Liver (tissue), 8 donors: ENCODE measurements at regions not wholly inside any gene's neighbourhood (a gene's known extent, or its start where the extent isn't known, plus 50 kb on each side); places are given as distances from the start of the nearest gene placed in this dataset.

Experiments used
- DNase-seq: peaks from one replicate; pipeline ENCODE4 v3.0.0-alpha.2; 2017; ENCODE audit warnings: low spot score
- H3K27ac ChIP-seq, 2 donors: one replicate each; pipeline ENCODE4 v1.7.0; 2013; ENCODE audit warnings: inconsistent platforms in 2 of 2, low read length in 2 of 2, control low read depth in 1 of 2, low read depth in 1 of 2, mild to moderate bottlenecking in 1 of 2
- H3K27me3 ChIP-seq, 4 donors: one replicate each; pipeline versions ENCODE4 v1.6.1 to v1.7.0; 2013; ENCODE audit warnings: low read length in 3 of 4, inconsistent platforms in 1 of 4, mild to moderate bottlenecking in 1 of 4, moderate library complexity in 1 of 4; ENCODE audit not compliant: control insufficient read depth in 4 of 4, insufficient read depth in 4 of 4
- H3K36me3 ChIP-seq, 4 donors: one replicate each; pipeline versions ENCODE4 v1.6.1 to v1.7.0; 2013; ENCODE audit warnings: low read length in 3 of 4, mild to moderate bottlenecking in 3 of 4, low read depth in 1 of 4, moderate library complexity in 1 of 4; ENCODE audit not compliant: control insufficient read depth in 4 of 4, insufficient read depth in 3 of 4
- H3K4me1 ChIP-seq, 4 donors: one replicate each; pipeline versions ENCODE4 v1.6.1 to v1.7.0; 2013; ENCODE audit warnings: low read length in 3 of 4, mild to moderate bottlenecking in 3 of 4, moderate library complexity in 1 of 4; ENCODE audit not compliant: control insufficient read depth in 4 of 4, insufficient read depth in 4 of 4
- H3K4me3 ChIP-seq, 3 donors: one replicate each; pipeline versions ENCODE4 v1.6.1 to v1.7.0; 2013; ENCODE audit warnings: low read length in 3 of 3, control low read depth in 1 of 3, low read depth in 1 of 3, mild to moderate bottlenecking in 1 of 3
- H3K9ac ChIP-seq, 2 donors: one replicate each; pipeline ENCODE4 v1.7.0; 2013; ENCODE audit warnings: low read length in 2 of 2, mild to moderate bottlenecking in 2 of 2, moderate library complexity in 2 of 2, control low read depth in 1 of 2, low read depth in 1 of 2
- H3K9me3 ChIP-seq, 4 donors: one replicate each; pipeline versions ENCODE4 v1.6.1 to v1.7.0; 2013; ENCODE audit warnings: low read length in 3 of 4; ENCODE audit not compliant: control insufficient read depth in 4 of 4
- ATF3 ChIP-seq: IDR thresholded peaks from 2 replicates; pipeline ENCODE4 v1.6.1; 2016; ENCODE audit warnings: antibody characterized with exemption
- CTCF ChIP-seq: fragments of 150-350 bp; IDR thresholded peaks from 2 replicates; pipeline ENCODE4 v1.5.1; 2017; ENCODE audit warnings: improper control_type of control experiment, low read depth, low read length; ENCODE audit not compliant: missing input control
- FOXA1 ChIP-seq: IDR thresholded peaks from 2 replicates; pipeline ENCODE4 v1.6.1; 2016; ENCODE audit warnings: antibody characterized with exemption
- FOXA2 ChIP-seq: IDR thresholded peaks from 2 replicates; pipeline ENCODE4 v1.6.1; 2016; ENCODE audit warnings: antibody characterized with exemption
- GABPA ChIP-seq, 2 donors: IDR thresholded peaks in 1 of 2; conservative IDR thresholded peaks in 1 of 2; 2 replicates each; pipeline ENCODE4 v1.6.1; 2016; ENCODE audit warnings: antibody characterized with exemption in 2 of 2, mild to moderate bottlenecking in 1 of 2, moderate library complexity in 1 of 2
- JUND ChIP-seq, 2 donors: IDR thresholded peaks; 2 replicates each; pipeline ENCODE4 v1.6.1; 2016; ENCODE audit warnings: antibody characterized with exemption in 2 of 2
- MAX ChIP-seq: IDR thresholded peaks from 2 replicates; pipeline ENCODE4 v1.6.1; 2016; ENCODE audit warnings: antibody characterized with exemption
- NR2F2 ChIP-seq: IDR thresholded peaks from 2 replicates; pipeline ENCODE4 v1.6.1; 2016; ENCODE audit warnings: antibody characterized with exemption
- RAD21 ChIP-seq, 2 donors: IDR thresholded peaks; 2 replicates each; pipeline ENCODE4 v1.6.1; 2016; ENCODE audit warnings: antibody characterized with exemption in 2 of 2, mild to moderate bottlenecking in 2 of 2
- REST ChIP-seq: IDR thresholded peaks from 2 replicates; pipeline ENCODE4 v1.6.1; 2016; ENCODE audit warnings: antibody characterized with exemption, mild to moderate bottlenecking
- SP1 ChIP-seq: IDR thresholded peaks from 2 replicates; pipeline ENCODE4 v1.6.1; 2018; ENCODE audit warnings: antibody characterized with exemption, mild to moderate bottlenecking
- TAF1 ChIP-seq: conservative IDR thresholded peaks from 2 replicates; pipeline ENCODE4 v1.6.1; 2016; ENCODE audit warnings: antibody characterized with exemption, mild to moderate bottlenecking
- YY1 ChIP-seq: IDR thresholded peaks from 2 replicates; pipeline ENCODE4 v1.6.1; 2016; ENCODE audit warnings: antibody characterized with exemption, mild to moderate bottlenecking
- WGBS: extraction: QIAGEN DNeasy Blood & Tissue Kit; methylation state at CpG from one replicate; pipeline ENCODE4 v1.1.7; 2013; 5-methylcytosine and 5-hydroxymethylcytosine counted together
- donor health status: healthy.
- donor health status: healthy.
- donor health status: healthy.
- donor health status: healthy.
- donor health status: healthy.

GRCh38 chr20:51189814-51190782, 167.2 kb upstream of the KCNG1 start:
- no peak overlapping the region for H3K4me3 ChIP-seq
- H3K36me3 ChIP-seq: no peaks in the 10 kb centered on the region
- H3K9me3 ChIP-seq: peaks cover 0 to 4% (median 0%) of the 10 kb centered on the region in 4 donors
- H3K4me1 ChIP-seq: no peaks in the 10 kb centered on the region
- no peak for DNase-seq
- H3K27ac ChIP-seq: no peak overlapping the region
- TF ChIP-seq ATF3: no peak
- no peak for TF ChIP-seq RAD21 (IDR thresholded peaks at IDR 0.05)
- no peak for TF ChIP-seq JUND (IDR thresholded peaks at IDR 0.05)
- TF ChIP-seq SP1: no peak
- no peak for TF ChIP-seq YY1
- no peak for TF ChIP-seq GABPA (IDR thresholded peaks at IDR 0.05 in 1 of 2, conservative IDR thresholded peaks at IDR 0.05 in 1 of 2)
- TF ChIP-seq FOXA1: no peak
- no peak for TF ChIP-seq NR2F2
- no peak for TF ChIP-seq TAF1
- no peak for TF ChIP-seq MAX
- peaks cover 0 to 12% (median 0%) of the 10 kb centered on the region in 4 donors for H3K27me3 ChIP-seq
- H3K9ac ChIP-seq: no peak overlapping the region
- WGBS: 76% methylated on average over 12 of the region's 12 CpGs

GRCh38 chr20:51188941-51189340, 166.0 kb upstream of the KCNG1 start:
- Histone ChIP-seq H3K4me3 (no peak overlapping the region), H3K36me3 (no peaks in the 10 kb centered on the region), H3K4me1 (no peaks in the 10 kb centered on the region), H3K27me3 (peaks cover 0 to 10% (median 0%) of the 10 kb centered on the region in 4 donors), H3K27ac (no peak overlapping the region), H3K9me3 (no peaks in the 10 kb centered on the region), H3K9ac (no peak overlapping the region)
- no peak for DNase-seq
- TF ChIP-seq REST: no peak
- TF ChIP-seq CTCF: no peak
- no peak for TF ChIP-seq YY1
- no peak for TF ChIP-seq TAF1
- TF ChIP-seq FOXA2: no peak
- TF ChIP-seq MAX: no peak
- 81% methylated on average over 10 of the region's 10 CpGs for WGBS
